ENCODE measurements at regions not wholly inside any gene's neighbourhood (a gene's known extent, or its start where the extent isn't known, plus 50 kb on each side); places are given as distances from the start of the nearest gene placed in this dataset.

GRCh38 chr5:17806818-17807468 is 172.7 kb downstream of the TAF11L14 start:
- Histone ChIP-seq H3K36me3 (no peaks in the 10 kb centered on the region), H3K4me3 (no peak overlapping the region), H3K4me1 (no peaks in the 10 kb centered on the region), H3K9me3 (no peaks in the 10 kb centered on the region), H3K27ac (no peak overlapping the region), H3K27me3 (no peaks in the 10 kb centered on the region)
- in situ Hi-C loops (cut with MboI; ENCODE audit: low sequenced_read_pairs in 4 of 4) (no loop called here), intact Hi-C loops (cut with DNase I; ENCODE audit: low total_unique reads) (no loop called here)
- TF ChIP-seq POLR2A (IDR thresholded peaks at IDR 0.05) (no peak), CTCF (IDR thresholded peaks at IDR 0.05 in 4 of 5, conservative IDR thresholded peaks at IDR 0.05 in 1 of 5) (no peak)
- ATAC-seq (no peak), DNase-seq (no peak)

DNA sequence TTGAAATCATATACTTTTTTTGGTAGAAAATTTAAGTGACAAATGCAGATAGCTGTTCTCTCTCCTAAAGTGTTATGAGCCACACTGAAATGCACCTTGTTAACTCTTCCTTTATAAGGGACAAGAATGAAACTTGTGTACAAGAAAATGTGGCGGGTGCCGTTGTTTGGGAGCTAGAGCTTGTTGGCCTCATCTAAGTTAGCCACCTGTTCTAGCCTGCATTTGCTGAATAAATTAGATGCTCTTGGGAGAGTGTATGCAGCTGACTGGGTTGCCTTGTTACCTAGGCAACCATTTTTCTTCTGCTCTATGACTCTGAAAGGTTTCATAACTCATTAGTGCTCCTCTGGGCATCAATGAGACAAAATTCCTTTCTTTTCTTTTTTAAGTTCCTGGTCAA is 174.3 kb downstream of the TAF11L14 start:
- intact Hi-C loops (cut with DNase I; ENCODE audit: low total_unique reads) (no loop called here), in situ Hi-C loops (cut with MboI; ENCODE audit: low sequenced_read_pairs in 4 of 4) (no loop called here)
- H3K4me3 ChIP-seq: no peak overlapping the region
- no peaks in the 10 kb centered on the region for H3K4me1 ChIP-seq
- DNase-seq (no peak), ATAC-seq (no peak)
- TF ChIP-seq CTCF (IDR thresholded peaks at IDR 0.05 in 4 of 5, conservative IDR thresholded peaks at IDR 0.05 in 1 of 5): no peak
- TF ChIP-seq POLR2A (IDR thresholded peaks at IDR 0.05): no peak
- H3K27me3 ChIP-seq: no peaks in the 10 kb centered on the region
- no peaks in the 10 kb centered on the region for H3K9me3 ChIP-seq
- no peaks in the 10 kb centered on the region for H3K36me3 ChIP-seq
- H3K27ac ChIP-seq: no peak overlapping the region

- no peaks in the 10 kb centered on the region for H3K4me1 ChIP-seq
- H3K9me3 ChIP-seq: no peaks in the 10 kb centered on the region
- ATAC-seq: no peak
- intact Hi-C loops (cut with DNase I; ENCODE audit: low total_unique reads): no loop called here
- no peaks in the 10 kb centered on the region for H3K36me3 ChIP-seq
- no peak overlapping the region for H3K4me3 ChIP-seq
- DNase-seq: no peak
- in situ Hi-C loops (cut with MboI; ENCODE audit: low sequenced_read_pairs in 4 of 4): no loop called here
- H3K27ac ChIP-seq: no peak overlapping the region
- TF ChIP-seq POLR2A (IDR thresholded peaks at IDR 0.05) (no peak), CTCF (IDR thresholded peaks at IDR 0.05 in 4 of 5, conservative IDR thresholded peaks at IDR 0.05 in 1 of 5) (no peak)
- H3K27me3 ChIP-seq: no peaks in the 10 kb centered on the region
Observed at GRCh38 chr5:17810734-17811133, 176.5 kb downstream of the TAF11L14 start.

DNA sequence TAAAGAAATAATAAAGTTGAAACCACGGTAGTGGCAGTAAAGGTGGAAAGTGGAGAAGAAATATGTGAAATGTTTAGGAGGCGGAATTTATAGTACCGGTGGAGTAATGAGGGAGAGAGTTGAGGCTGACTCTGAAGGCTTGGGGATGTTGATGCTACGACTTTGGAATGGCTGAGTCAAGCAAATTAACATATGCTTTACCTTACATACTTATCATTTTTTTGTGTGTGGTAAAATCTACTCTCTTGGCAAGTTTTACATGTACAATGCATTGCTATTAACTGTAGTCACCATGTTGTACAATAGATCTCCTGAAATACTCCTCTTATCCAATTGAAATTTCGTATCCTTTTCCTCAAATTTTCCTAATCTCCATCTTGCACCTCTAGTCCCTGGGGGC is 179.0 kb downstream of the TAF11L14 start:
- no peaks in the 10 kb centered on the region for H3K27me3 ChIP-seq
- no peak overlapping the region for H3K27ac ChIP-seq
- in situ Hi-C loops (cut with MboI; ENCODE audit: low sequenced_read_pairs in 4 of 4) (no loop called here), intact Hi-C loops (cut with DNase I; ENCODE audit: low total_unique reads) (no loop called here)
- no peak overlapping the region for H3K4me3 ChIP-seq
- H3K4me1 ChIP-seq: no peaks in the 10 kb centered on the region
- TF ChIP-seq CTCF (IDR thresholded peaks at IDR 0.05 in 4 of 5, conservative IDR thresholded peaks at IDR 0.05 in 1 of 5) (no peak), POLR2A (IDR thresholded peaks at IDR 0.05) (no peak)
- no peaks in the 10 kb centered on the region for H3K9me3 ChIP-seq
- ATAC-seq: no peak
- no peak for DNase-seq
- no peaks in the 10 kb centered on the region for H3K36me3 ChIP-seq

DNA sequence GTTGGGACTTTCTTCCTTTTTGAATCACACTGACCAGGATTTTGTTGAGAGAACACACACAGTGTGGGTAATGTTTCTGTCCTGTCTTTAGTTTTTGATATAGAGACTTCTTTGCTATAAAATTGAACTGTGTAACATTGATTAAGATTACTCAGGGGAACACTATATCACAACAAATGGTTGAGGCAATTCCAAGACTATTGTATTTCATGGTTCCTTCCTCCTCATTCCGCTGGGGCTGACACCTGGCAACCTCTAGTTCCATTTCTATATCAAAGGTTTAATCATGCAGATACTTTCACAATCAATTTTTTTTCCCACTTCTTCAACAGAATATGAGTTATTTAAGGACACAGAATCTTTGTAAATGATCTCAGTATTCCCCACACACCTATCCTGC is 182.2 kb downstream of the TAF11L14 start:
- Histone ChIP-seq H3K4me1 (no peaks in the 10 kb centered on the region), H3K4me3 (no peak overlapping the region), H3K36me3 (no peaks in the 10 kb centered on the region), H3K9me3 (no peaks in the 10 kb centered on the region), H3K27ac (no peak overlapping the region), H3K27me3 (no peaks in the 10 kb centered on the region)
- in situ Hi-C loops (cut with MboI; ENCODE audit: low sequenced_read_pairs in 4 of 4) (no loop called here), intact Hi-C loops (cut with DNase I; ENCODE audit: low total_unique reads) (no loop called here)
- TF ChIP-seq POLR2A (IDR thresholded peaks at IDR 0.05) (no peak), CTCF (IDR thresholded peaks at IDR 0.05 in 4 of 5, conservative IDR thresholded peaks at IDR 0.05 in 1 of 5) (no peak)
- DNase-seq: no peak
- no peak for ATAC-seq
